ENCODE measurements at regions not wholly inside any gene's neighbourhood (a gene's known extent, or its start where the extent isn't known, plus 50 kb on each side); places are given as distances from the start of the nearest gene placed in this dataset.
"Not testable (repeated sequence)": the region's sequence is repeated elsewhere in the genome, so short reads cannot be mapped to it uniquely, and the experiment has no call there.

DNA sequence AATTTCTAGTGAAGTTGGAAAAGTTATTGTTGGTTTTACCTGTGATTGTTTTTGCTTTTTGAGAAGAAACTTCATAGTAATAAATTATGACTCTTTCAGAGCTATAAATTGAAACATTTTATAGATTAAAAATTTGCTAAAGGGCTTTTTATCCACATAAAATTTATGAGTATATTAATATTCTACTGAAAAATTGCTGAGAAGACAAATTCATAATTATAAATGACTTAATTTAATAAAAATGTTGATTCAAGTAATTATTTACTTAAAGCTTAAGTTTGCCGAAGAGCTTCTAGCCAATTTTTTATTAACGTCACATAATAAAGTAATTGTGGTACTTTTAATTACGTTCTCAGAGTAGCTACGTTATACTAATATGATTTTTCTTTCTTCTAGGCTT, 761.7 kb downstream of the DNAJB9 start:
- no peak for DNase-seq

DNA sequence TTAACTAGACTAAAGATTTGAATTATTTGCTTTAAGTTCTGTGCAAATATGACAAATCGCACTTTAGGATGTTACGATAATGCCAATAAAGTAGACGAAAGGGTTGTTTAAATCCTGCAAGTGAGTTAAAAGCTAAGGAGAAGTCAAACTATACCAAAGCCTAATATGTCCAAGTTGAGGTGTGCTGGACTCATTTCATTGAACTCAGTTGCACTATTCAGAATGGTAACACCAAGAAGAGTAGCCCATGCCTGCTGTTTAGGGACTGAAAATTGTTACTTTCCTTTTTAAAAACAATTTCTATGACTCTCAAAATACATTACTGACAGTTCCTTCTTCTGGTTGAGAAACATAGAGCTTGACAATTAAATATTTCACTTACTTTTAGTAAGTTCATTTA, 766.3 kb downstream of the DNAJB9 start:
- no peak for DNase-seq

DNA sequence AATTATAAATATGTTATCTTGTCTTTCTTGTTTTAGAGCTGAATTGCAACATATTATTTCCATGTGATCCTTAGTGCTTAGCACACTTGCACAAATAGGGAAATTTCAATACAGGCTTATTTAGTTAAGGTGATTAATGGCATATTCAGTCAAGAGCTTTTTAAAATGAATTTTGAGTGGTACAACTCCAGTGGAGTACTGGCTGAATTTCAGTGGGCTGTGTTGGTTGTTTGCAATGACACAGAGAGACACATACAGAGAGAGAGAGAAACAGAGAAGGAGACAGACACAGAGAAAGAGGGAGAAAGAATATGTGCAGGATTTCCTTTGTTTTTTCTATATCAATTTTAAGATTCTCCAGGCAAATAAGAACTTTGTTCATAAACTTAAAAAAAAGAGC, 766.9 kb downstream of the DNAJB9 start:
- DNase-seq: no peak

DNA sequence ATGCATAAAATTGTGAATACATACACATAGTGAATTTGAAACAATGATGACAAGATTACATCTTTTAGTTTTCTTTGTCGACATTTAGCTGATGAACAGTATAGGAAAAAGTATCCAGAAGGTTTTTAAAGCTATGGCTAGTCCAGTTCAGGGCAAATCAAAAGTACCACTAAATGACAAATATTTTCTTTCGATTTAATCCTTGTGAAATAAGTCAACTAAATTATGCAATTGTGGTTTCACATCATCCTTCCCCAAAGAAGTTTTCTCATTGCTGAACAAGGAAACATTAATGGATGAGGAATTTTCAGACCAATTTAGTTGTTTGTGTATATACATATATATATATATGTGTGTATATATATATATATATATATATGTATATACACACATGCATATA, 774.0 kb downstream of the DNAJB9 start:
- DNase-seq: no peak

DNA sequence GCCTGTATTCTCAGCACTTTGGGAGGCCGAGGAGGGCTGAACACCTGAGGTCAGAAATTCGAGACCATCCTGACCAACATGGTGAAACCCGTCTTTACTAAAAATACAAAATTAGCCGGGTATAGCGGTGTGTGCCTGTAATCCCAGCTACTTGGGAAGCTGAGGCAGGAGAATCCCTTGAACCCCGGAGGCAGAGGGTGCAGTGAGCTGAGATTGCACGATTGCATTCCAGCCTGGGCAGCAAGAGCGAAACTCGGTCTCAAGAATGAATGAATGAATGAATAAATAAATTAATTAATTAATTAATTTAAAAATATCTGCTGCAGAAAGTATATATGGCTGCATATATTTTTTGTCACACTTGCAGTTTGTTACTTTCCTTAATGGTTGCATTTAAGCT, 781.8 kb downstream of the DNAJB9 start:
- DNase-seq: no peak

DNA sequence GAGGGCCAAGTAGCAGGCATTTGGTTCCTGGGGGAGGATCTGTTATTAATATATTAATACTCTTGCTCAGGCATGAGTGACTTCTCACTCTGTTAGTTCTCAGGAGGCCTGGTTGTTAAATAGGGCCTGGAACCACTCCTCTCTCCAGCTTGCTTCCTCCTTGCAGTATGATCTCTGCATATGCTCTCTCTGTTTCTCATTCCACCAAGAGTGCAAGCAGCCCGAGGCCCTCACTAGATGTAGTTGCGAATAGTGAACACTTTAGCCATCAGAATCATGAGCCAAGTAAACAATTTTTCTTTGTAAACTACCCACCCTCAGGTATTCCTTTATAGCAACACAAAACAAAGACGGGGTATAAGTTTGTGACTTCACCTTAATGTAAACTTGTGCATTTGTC, 784.3 kb downstream of the DNAJB9 start:
- DNase-seq: no peak

DNA sequence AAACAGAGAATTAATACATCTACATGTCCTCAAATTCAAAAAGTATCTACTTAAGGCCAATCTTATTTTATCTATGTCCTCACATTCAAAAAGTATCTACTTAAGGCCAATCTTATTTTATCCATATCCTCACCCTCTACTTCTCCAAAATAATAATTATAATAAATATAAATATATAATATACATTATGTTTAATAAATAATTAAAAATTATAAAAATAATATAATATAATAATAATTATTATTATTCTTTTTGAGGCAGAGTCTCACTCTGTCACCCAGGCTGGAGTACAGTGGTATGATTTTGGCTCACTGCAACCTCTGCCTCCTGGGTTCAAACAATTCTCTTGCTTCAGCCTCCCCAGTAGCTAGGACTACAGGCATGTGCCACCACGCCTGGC, 784.9 kb downstream of the DNAJB9 start:
- DNase-seq: no peak

DNA sequence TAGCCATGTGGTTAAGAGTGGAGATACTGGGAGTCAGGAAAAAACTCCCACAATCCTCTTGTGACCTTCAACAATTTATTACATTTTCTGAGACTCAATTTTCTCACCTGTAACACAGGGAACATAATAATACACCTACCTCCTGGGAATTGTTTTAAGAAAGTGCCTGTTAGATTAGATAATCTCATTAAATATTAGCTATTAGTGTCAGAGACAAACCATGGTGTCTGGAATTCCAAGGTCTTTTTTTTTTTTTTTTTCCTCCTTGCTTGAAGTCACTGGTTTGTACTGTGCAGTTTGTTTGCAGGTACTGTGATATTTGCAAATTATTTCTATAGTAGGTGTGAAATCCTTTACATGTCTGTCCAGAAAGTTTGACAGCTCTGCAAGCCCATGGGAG, 806.1 kb downstream of the DNAJB9 start:
- DNase-seq: no peak

DNA sequence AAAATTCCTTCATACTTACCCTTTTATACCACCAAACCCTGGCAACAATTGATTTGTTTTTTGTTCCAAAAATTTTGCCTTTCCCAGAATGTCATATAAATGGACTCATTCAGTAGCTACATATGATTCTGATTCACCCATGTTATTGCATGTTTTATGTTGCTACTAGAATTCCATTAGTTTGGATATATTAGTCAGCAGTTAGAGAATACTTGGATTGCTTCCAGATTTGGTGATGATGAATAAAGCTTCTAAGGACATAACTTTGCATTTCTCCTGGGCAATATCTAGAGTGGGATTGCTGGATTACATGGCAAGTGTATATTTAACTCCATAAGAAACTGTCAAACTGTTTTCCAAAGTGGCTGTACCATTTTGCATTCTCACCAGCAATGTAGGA, 806.9 kb downstream of the DNAJB9 start:
- DNase-seq: no peak

DNA sequence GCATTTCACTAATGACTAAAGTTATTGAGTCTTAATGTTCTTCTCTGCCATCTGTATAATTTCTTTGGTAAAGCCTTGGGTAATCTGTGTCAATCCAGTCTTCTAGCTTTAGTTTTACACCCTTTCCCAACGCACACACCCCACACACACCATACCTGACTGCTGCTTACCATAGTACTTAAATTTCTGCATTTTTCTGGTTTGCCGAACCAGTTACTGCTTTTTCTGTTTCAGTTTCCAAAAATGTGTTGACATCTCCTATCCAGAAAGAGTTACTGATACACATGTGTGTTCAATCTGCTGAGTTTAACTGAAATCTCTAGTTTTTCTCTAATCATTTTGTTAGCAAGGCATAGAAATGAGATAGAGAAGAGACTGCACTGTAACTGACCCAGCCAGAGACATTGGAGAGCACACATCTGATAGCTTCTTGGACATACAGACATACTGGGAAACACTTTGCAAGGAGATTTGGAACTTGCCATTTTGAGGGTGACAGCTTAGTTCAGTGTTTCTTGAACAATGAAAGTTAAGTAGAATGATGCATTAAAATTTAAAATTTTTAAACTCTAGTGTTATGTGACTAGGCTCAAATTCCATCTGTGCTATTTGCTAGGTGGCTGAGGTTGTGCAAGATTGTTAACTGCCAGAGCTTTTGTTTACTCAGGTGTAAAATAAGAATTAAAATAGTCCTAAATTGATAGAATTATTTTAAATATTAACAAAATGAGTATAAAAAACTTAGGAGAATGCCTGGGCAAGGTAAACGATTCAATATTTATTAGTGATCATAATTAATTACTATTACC, 807.6 kb downstream of the DNAJB9 start:
- DNase-seq: no peak

DNA sequence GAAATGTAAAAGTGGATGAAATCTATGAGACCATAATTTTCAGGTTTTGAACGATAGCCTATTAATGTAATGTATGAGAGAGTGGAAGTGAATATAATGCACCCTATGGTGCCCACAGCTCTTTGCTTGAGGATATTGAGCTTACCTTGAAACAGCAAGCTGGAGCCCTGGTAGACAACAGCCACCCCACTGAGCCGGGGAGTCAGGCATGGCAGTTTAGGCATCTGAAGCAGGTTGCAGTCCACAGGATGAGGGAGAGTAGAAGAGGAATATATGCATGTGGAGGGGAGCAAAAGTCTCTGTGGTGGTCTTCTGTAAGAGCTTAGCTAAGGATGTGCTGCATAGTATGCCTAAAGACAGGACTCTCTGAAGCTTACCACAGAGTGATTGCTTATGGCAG, 817.3 kb downstream of the DNAJB9 start:
- DNase-seq: no peak

DNA sequence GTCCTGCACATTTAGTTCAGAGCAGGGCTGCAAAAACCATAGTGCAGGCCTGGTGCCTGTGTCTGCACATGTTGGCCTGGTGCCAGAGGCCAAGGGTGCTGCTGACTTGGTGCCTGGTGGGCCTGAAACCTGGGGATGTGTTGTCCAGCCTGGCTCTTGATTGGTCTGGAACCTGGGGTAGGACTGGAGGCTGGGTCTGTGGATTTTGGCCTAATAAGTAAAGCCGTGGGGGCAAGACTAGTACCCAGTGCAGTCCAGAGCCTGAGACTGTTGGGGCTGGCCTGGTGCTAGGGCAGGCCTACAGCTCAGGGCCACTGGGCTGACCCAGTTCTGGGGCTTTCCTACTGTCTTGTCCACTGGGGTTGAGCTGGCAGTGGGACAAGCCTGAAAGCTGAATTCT, 817.9 kb downstream of the DNAJB9 start:
- no peak for DNase-seq

DNA sequence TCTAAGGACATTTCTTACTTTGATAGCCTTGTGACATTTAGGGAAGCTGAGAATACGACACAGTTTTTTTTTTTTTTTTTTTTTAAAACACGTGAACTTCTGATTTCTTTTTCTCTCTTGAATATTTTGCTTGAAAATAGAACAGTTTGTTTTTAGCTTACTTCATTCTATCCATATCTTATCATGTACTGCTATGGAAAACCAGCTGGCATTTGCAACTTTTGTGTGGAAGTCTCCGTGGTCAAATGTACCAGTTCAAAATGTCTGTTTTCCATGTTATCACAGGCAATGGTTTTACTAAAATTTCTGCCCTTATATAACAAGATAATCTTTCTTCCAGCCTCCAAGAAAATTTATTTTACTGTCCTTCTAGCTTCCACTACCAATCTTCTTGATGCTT, 821.6 kb downstream of the DNAJB9 start:
- no peak for DNase-seq

DNA sequence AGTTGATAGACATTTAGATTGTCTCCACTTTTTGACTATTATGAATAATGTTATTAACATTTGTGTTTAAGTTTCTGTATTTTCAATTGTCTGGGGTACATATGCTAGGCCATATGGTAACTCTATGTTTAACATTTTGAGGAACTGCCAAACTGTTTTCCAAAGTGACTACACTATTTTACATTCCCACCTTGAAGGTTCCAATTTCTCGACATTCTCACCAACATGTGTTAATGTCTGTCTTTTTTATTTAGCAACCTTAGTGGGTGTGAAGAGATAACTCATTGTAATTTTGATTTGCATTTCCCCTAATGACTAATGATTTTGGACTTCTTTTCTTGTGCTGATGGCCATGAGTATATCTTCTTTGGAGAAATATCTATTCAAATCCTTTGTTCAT, 832.4 kb downstream of the DNAJB9 start:
- no peak for DNase-seq

DNA sequence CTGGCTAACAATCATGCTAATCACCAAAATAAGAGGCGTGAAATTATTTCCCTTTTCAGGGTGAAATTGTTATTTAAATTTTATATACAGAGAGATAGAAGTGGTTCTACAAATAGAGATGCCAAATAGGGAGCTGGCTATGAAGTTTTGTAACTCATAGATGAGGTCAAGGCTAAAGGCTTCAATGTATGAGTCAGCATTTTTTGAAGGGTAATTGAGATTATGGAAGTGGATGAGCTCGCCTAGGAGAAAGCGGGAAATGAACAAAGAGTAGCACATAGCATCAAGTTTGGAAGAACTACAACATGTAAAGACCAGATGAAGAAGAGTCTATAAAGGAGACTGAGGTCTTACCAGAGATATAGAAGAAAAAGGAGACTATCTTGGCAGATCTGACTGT, 838.1 kb downstream of the DNAJB9 start:
- no peak for DNase-seq

DNA sequence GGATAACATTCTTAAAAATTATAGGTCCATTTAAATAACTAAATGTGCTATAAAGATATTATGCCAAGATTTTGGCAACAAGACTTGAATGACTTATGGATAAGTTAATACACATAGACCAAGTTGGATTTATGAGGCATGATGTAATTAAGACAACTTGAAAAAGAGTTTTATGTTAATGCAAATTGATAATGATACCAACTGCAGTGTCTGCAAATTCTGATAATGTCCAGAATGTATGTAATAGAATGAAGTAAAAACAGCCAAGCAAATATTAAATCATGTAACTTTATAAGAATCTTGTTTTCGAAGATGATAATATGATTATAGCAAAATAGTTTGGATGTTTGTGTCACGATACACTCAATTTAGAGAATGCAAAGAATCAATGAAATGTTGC, 868.3 kb downstream of the DNAJB9 start:
- no peak for DNase-seq

DNA sequence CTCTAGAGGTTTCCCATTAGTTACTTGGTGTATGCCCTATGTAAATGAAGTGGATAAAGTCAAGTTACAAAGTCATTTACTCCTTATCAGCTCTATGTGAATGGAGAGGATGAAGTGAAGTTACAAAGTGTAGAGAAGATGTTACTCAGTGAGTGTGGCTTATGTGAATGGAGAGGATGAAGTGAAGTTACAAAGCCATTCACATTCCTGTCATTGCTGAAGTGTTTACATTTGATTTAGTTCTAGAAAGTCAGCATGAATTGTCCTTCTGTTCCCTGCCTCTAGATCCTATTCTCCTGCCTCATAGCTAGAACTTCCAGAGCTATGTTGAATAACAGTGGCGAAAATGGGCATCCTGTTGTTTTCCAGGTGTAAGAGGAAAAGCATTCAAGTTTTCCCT, 880.1 kb downstream of the DNAJB9 start:
- no peak for DNase-seq

DNA sequence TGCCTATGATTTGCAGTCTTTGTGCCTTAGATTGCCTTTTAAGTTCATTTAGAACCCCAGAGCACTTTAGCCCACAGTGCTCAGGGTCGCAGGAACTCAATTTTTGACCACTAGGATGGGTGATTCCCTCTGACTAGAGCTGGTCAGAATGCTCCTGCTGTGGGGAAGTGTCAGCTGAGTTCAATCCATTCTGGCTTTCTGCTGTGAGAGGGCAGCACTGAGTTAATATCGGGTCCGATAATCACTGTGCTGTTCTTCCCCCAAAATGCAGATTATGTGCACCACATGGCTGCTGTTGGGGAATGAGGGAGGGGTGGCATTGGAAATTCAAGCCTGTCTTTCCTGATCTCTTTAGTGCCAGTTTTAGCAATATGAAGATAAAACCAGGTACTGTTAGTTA, 886.4 kb downstream of the DNAJB9 start:
- DNase-seq: no peak

DNA sequence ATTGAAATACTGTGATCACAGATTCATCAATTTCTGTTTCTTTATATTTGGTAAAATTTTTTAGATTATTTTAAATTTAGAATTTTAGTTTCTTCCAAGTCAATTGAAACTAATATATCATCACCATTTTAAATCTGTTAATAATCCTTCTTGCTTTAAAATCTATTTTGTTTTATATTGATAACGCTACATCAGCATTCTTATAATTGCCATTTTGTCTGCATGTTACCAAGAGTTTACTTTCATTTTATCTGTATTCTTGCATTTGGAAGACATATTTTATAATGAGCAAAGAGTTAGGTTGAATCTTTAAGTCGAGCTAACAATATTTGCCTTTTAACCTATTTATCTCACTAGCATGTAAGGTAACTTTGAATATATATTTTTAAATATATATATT, 890.6 kb downstream of the DNAJB9 start:
- DNase-seq: no peak

DNA sequence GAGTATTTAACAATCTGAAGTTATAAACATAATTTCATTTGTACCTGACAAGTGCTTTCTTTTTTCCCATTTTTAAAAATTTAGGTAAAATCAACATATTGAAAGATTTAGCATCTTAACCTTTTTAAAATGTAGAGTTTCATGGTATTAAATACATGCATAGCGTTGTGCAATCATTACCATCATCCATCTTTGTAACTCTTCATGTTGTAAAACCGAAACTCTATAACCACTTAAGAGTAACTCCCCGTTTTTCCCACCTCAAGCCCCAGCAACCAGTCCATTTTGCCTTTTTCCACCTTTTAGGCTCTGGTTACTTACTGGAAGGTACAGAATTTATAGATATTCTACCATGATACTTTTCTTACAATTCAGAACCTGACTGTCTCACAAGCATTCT, 892.5 kb downstream of the DNAJB9 start:
- DNase-seq: no peak

DNA sequence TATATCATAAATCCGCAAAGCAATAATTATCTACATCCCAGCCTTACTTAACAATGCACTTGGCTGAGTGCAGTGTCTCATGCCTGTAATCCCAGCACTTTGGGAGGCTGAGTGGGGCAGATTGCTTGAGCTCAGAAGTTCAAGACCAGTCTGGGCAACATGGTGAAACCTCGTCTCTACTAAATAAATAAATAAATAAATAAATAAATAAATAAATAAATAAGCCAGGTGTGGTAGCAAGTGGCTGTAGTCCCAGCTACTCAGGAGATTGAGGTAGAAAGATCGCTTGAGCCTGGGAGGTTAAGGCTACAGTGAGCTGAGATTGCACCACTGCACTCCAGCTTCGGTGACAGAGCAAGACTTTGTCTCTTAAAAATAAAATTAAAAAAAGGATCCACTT, 898.1 kb downstream of the DNAJB9 start:
- not testable (repeated sequence) for DNase-seq

DNA sequence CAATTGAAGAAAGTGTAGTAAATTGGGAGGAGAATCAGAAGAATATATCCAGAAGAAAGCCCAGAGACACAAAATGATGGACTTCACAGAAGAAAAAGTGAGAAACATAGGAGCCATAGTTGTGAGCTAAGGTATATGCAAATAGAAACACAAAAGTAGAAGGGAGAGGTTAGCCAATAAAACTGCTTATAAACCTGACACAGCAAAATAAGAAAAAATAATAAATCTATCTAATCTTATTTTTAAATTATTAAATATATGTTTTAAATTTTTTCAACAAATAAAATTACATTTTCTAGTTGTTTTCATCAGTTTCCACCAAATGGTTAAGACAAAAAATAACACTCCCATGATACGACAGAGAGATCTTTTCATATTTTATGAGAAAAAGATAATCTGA, 903.5 kb downstream of the DNAJB9 start:
- DNase-seq: no peak

DNA sequence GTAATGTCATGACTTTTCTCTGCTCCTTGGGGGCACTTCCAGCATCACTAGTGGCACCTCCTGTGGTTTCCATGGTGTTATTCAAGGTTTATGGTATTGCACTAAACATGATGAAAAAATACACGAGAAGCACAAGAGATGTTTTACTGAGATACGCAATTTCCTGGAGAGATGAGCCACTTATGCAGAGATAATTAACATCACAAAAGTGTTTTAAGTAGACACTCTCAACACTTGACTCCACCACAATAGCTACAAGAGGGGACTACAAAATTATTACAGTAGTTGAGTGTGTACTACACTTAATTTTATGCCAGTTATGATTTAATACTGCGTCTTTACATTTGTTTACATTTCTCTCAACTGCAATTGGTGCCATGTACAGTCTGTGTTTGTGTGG, 906.7 kb downstream of the DNAJB9 start:
- DNase-seq: no peak

DNA sequence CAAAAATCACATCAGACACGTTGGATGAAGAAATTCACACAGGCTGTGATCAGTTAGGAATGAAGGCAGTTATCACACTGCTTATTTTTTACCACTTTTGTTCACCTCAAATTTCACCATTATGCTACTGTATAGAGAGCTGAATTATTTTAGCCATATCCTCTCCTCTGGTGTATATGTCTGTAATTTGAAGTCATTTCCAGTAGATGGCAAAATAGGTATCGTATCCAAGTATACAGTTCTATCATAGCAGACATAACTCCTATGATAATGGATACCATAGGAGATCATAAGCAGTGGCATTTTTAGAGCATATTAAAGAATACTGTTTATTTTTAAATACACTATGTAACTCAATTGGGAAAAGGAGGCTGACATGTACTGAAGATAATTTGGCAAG, 909.7 kb downstream of the DNAJB9 start:
- no peak for DNase-seq

DNA sequence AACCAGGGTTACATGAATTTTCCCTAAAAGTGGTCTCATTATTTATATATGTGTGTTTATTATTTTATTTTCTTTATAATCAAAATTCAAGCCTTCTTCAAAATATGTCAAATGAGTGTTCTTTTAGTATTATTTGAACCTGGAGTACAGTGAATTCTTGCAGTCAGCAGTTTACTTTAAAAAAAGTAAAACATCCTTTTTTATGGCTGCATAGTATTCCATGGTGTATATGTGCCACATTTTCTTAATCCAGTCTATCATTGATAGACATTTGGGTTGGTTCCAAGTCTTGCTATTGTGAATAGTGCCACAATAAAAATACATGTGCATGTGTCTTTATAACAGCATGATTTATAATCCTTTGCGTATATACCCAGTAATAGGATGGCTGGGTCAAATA, 920.9 kb downstream of the DNAJB9 start:
- DNase-seq: not testable (repeated sequence)

DNA sequence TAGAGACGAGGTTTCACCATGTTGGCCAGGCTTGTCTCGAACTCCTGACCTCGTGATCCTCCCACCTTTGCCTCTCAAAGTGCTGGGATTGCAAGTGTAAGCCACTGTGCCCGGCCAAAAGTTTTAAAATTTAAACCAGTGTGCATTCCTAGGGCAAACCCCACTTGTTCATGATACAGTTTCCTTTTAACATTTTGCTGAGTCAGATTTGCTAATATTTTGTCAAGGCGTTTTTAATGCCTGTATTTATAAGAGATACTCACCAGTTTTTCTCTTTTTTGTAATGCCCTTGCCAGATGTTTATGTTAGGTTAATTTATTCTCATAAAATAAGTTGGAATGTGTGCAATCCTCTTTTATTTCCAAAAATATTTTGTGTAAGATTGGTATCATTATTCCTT, 927.4 kb downstream of the DNAJB9 start:
- DNase-seq: no peak

Data from stimulated activated naive CD4-positive, alpha-beta T cell (primary cell).